ENCODE measurements at regions not wholly inside any gene's neighbourhood (a gene's known extent, or its start where the extent isn't known, plus 50 kb on each side); places are given as distances from the start of the nearest gene placed in this dataset.

DNA sequence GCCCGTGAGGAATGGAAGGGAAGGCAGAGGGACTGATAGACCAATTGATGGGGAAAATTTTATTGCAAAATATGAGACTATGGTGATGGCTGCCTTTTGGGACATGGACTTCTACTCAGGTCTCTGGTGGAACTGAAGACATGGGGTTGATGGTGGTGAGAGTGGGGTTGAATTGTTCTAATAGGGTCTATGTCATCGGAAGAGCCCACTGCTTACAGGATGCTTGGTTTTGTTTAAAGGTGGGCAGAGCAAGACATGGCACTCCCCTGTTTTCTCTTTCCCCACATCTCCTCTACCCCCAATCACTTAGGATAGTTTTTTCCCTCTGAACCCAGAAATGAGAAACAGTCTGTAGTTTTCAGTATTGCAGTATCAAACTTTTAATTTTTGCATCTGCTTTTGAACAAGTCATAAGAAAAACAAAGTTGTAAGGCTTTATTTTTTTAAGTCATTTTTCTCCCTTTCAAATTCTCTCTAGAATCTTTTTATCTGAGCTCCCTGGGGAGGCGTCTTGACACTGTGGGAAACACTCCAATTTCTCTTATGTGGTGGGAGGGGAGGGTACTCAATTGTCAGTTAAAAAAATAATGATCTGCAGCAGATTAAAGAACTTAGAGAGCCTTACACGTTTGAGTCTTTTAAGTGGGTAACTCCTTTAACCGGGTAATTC is 276.2 kb upstream of the TBC1D5 start:
- Histone ChIP-seq H3K27me3 (no peaks in the 10 kb centered on the region), H3K4me1 (ENCODE audit: low read depth) (no peaks in the 10 kb centered on the region), H3K9me3 (ENCODE audit: low read depth) (no peaks in the 10 kb centered on the region), H3K36me3 (no peaks in the 10 kb centered on the region), H3K4me3 (no peak overlapping the region), H3K27ac (no peak overlapping the region)
- DNase-seq (ENCODE audit: low read depth in 1 of 2, low spot score in 1 of 2), result no peak
- TF ChIP-seq, protein P1, sequence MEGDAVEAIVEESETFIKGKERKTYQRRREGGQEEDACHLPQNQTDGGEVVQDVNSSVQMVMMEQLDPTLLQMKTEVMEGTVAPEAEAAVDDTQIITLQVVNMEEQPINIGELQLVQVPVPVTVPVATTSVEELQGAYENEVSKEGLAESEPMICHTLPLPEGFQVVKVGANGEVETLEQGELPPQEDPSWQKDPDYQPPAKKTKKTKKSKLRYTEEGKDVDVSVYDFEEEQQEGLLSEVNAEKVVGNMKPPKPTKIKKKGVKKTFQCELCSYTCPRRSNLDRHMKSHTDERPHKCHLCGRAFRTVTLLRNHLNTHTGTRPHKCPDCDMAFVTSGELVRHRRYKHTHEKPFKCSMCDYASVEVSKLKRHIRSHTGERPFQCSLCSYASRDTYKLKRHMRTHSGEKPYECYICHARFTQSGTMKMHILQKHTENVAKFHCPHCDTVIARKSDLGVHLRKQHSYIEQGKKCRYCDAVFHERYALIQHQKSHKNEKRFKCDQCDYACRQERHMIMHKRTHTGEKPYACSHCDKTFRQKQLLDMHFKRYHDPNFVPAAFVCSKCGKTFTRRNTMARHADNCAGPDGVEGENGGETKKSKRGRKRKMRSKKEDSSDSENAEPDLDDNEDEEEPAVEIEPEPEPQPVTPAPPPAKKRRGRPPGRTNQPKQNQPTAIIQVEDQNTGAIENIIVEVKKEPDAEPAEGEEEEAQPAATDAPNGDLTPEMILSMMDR (IDR thresholded peaks at IDR 0.05; ENCODE audit: low read depth, low read length), result no peak

DNA sequence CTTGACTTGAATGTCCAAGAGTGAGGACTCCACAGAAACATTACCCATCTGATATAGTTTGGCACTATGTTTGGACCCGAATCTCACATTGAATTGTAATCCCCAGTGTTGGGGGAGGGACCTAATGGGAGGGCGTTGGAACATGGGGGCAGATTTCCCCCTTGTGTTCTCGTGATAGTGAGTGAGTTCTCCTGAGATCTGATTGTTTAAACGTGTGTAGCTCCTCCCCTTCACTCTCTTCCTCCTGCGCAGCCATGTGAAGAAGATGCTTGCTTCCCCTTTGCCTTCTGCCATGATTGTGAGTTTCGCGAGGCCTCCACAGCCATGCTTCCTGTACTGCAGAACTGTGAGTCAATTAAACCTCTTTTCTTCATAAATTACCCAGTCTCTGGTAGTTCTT is 273.9 kb upstream of the TBC1D5 start:
- H3K36me3 ChIP-seq, result no peaks in the 10 kb centered on the region
- no peak for DNase-seq (ENCODE audit: low read depth in 1 of 2, low spot score in 1 of 2)
- H3K9me3 ChIP-seq (ENCODE audit: low read depth), result no peaks in the 10 kb centered on the region
- no peaks in the 10 kb centered on the region for H3K27me3 ChIP-seq
- TF ChIP-seq, protein P1 (IDR thresholded peaks at IDR 0.05; ENCODE audit: low read depth, low read length), result no peak
- no peak overlapping the region for H3K4me3 ChIP-seq
- H3K27ac ChIP-seq, result no peak overlapping the region
- no peaks in the 10 kb centered on the region for H3K4me1 ChIP-seq (ENCODE audit: low read depth)

DNA sequence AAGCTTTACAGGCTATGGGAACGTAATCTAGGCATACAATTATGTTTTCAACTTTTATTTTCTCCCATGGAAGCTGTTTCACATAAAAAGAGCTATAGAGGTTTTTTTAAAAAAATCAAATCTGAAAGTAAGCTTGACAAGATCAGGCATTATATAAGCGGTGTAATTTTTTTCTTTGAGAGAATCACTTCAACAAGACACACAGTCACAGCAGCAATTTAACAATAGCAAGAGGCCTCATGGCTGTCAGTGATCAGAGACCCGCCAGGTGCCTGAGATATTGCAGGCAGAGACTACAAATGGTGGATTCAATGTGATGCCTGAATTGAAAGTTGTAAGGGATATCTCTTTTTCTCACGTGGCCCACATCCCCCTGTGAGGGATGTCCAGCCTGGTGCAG is 270.5 kb upstream of the TBC1D5 start:
- no peaks in the 10 kb centered on the region for H3K36me3 ChIP-seq
- no peak for DNase-seq (ENCODE audit: low read depth in 1 of 2, low spot score in 1 of 2)
- H3K4me3 ChIP-seq, result no peak overlapping the region
- H3K27me3 ChIP-seq, result no peaks in the 10 kb centered on the region
- TF ChIP-seq, protein P1 (IDR thresholded peaks at IDR 0.05; ENCODE audit: low read depth, low read length), result no peak
- no peaks in the 10 kb centered on the region for H3K9me3 ChIP-seq (ENCODE audit: low read depth)
- no peaks in the 10 kb centered on the region for H3K4me1 ChIP-seq (ENCODE audit: low read depth)
- H3K27ac ChIP-seq, result no peak overlapping the region

DNA sequence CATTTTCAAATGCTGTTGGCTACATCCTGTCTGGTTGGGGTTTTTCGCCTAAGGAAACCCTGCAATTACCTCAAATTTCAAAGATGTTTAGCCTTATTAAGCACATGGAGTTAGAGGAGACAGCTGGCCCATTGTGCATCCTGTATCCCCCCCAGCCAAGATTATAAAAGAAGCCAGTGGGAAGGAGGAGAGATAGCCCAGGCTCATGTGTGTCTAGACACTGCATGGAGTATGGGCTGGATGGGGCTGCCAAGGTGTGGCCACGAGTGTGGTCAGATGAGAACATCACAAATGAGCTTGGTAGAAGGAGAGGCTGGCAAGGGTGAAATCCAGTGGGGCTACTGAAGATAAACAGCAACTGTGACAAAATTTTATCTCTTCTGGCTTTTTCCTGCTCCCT is 270.0 kb upstream of the TBC1D5 start:
- Histone ChIP-seq H3K4me1 (ENCODE audit: low read depth) (no peaks in the 10 kb centered on the region), H3K27ac (no peak overlapping the region), H3K36me3 (no peaks in the 10 kb centered on the region), H3K9me3 (ENCODE audit: low read depth) (no peaks in the 10 kb centered on the region), H3K27me3 (no peaks in the 10 kb centered on the region), H3K4me3 (no peak overlapping the region)
- TF ChIP-seq, protein P1 (IDR thresholded peaks at IDR 0.05; ENCODE audit: low read depth, low read length), result no peak
- no peak for DNase-seq (ENCODE audit: low read depth in 1 of 2, low spot score in 1 of 2)

DNA sequence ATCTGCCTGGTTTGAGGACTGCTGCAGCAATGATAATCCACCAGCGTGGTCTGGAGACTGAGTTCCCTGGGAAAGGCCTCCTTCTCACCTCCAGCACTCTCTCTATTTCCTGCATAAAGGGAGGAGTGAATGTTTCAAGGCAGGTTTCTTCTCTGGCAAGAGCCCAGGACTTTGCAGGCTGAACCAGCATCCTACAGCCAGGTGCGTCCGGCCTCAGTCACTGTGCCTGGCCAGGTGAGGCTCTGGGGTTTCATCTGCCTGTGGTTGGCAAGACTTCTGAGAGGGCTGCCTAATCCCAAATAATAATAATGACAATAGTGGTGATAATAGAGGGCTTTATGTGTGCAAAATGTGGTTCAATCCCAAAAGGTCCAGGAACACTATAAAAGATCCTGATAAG is 269.0 kb upstream of the TBC1D5 start:
- H3K36me3 ChIP-seq, result no peaks in the 10 kb centered on the region
- no peak overlapping the region for H3K4me3 ChIP-seq
- no peaks in the 10 kb centered on the region for H3K27me3 ChIP-seq
- TF ChIP-seq, protein P1 (IDR thresholded peaks at IDR 0.05; ENCODE audit: low read depth, low read length), result no peak
- H3K27ac ChIP-seq, result no peak overlapping the region
- no peak for DNase-seq (ENCODE audit: low read depth in 1 of 2, low spot score in 1 of 2)
- H3K9me3 ChIP-seq (ENCODE audit: low read depth), result no peaks in the 10 kb centered on the region
- no peaks in the 10 kb centered on the region for H3K4me1 ChIP-seq (ENCODE audit: low read depth)

Data from cardiac muscle cell (in vitro differentiated cells and primary cell).